Ectodermal cell (in vitro differentiated cells): ENCODE measurements at regions not wholly inside any gene's neighbourhood (a gene's known extent, or its start where the extent isn't known, plus 50 kb on each side); places are given as distances from the start of the nearest gene placed in this dataset.

Experiments used
- H3K27ac ChIP-seq: 2 replicates; pipeline ENCODE4 v1.7.0; 2013; ENCODE audit warnings: mild to moderate bottlenecking, low read depth, low read length; ENCODE audit not compliant: insufficient read depth, poor library complexity, severe bottlenecking
- H3K27me3 ChIP-seq: 2 replicates; pipeline ENCODE4 v1.7.0; 2013; ENCODE audit warnings: mild to moderate bottlenecking, low read length; ENCODE audit not compliant: insufficient read depth, control insufficient read depth, poor library complexity, severe bottlenecking
- H3K36me3 ChIP-seq: one replicate; pipeline ENCODE4 v1.7.0; 2013; ENCODE audit warnings: low read length; ENCODE audit not compliant: control insufficient read depth, insufficient read depth
- H3K4me1 ChIP-seq: one replicate; pipeline ENCODE4 v1.7.0; 2013; ENCODE audit warnings: low read length; ENCODE audit not compliant: control insufficient read depth, insufficient read depth
- H3K4me3 ChIP-seq: 2 replicates; pipeline ENCODE4 v1.7.0; 2013; ENCODE audit warnings: low read depth, low read length, control low read depth; ENCODE audit not compliant: insufficient read depth
- H3K9me3 ChIP-seq: 2 replicates; pipeline ENCODE4 v1.7.0; 2013; ENCODE audit warnings: mild to moderate bottlenecking, low read length, moderate library complexity; ENCODE audit not compliant: control insufficient read depth
- WGBS, 2 experiments: methylation state at CpG; one replicate each; pipeline ENCODE4 v1.1.7; 2013; ENCODE audit warnings: missing lambda C conversion rate in 2 of 2; 5-methylcytosine and 5-hydroxymethylcytosine counted together

GRCh38 chr3:63168179-63168578 lies 109.9 kb upstream of the SYNPR start:
- no peaks in the 10 kb centered on the region for H3K4me1 ChIP-seq
- H3K9me3 ChIP-seq: no peaks in the 10 kb centered on the region
- no peaks in the 10 kb centered on the region for H3K27me3 ChIP-seq
- no peak overlapping the region for H3K4me3 ChIP-seq
- H3K27ac ChIP-seq: no peak overlapping the region
- no peaks in the 10 kb centered on the region for H3K36me3 ChIP-seq

GRCh38 chr3:63179862-63180522 lies 98.1 kb upstream of the SYNPR start:
- H3K4me1 ChIP-seq: no peaks in the 10 kb centered on the region
- no peak overlapping the region for H3K27ac ChIP-seq
- no peaks in the 10 kb centered on the region for H3K36me3 ChIP-seq
- no peaks in the 10 kb centered on the region for H3K27me3 ChIP-seq
- 69 to 73% methylated on average over 4 of the region's 4 CpGs for WGBS, 2 experiments
- no peaks in the 10 kb centered on the region for H3K9me3 ChIP-seq
- no peak overlapping the region for H3K4me3 ChIP-seq

- no peaks in the 10 kb centered on the region for H3K27me3 ChIP-seq
- H3K9me3 ChIP-seq: no peaks in the 10 kb centered on the region
- no peaks in the 10 kb centered on the region for H3K36me3 ChIP-seq
- no peak overlapping the region for H3K4me3 ChIP-seq
- no peak overlapping the region for H3K27ac ChIP-seq
- 85 to 90% methylated on average over 3 of the region's 3 CpGs for WGBS, 2 experiments
- no peaks in the 10 kb centered on the region for H3K4me1 ChIP-seq
Observed at GRCh38 chr3:63192248-63192647, 85.9 kb upstream of the SYNPR start.

GRCh38 chr3:63193647-63194046 lies 84.5 kb upstream of the SYNPR start:
- no peaks in the 10 kb centered on the region for H3K27me3 ChIP-seq
- H3K9me3 ChIP-seq: no peaks in the 10 kb centered on the region
- no peak overlapping the region for H3K27ac ChIP-seq
- H3K4me1 ChIP-seq: no peaks in the 10 kb centered on the region
- no peaks in the 10 kb centered on the region for H3K36me3 ChIP-seq
- WGBS, 2 experiments: 31 to 36% methylated on average over 3 of the region's 3 CpGs
- no peak overlapping the region for H3K4me3 ChIP-seq

- Histone ChIP-seq H3K36me3 (no peaks in the 10 kb centered on the region), H3K27ac (no peak overlapping the region), H3K4me3 (no peak overlapping the region), H3K4me1 (peaks cover 5% of the 10 kb centered on the region), H3K27me3 (no peaks in the 10 kb centered on the region), H3K9me3 (no peaks in the 10 kb centered on the region)
- 88 to 100% methylated on average over 1 to 2 of the region's 2 CpGs for WGBS, 2 experiments
Observed at GRCh38 chr3:63199606-63200005, 78.5 kb upstream of the SYNPR start.

GRCh38 chr3:63202529-63202928 lies 75.6 kb upstream of the SYNPR start:
- Histone ChIP-seq H3K27me3 (no peaks in the 10 kb centered on the region), H3K4me3 (no peak overlapping the region), H3K4me1 (peaks cover 5% of the 10 kb centered on the region), H3K9me3 (no peaks in the 10 kb centered on the region), H3K36me3 (no peaks in the 10 kb centered on the region), H3K27ac (no peak overlapping the region)
- WGBS, 2 experiments: 81 to 89% methylated on average over 1 of the region's 1 CpG

GRCh38 chr3:63207066-63207590 lies 71.0 kb upstream of the SYNPR start:
- WGBS, 2 experiments: 90 to 98% methylated on average over 2 of the region's 2 CpGs
- H3K27me3 ChIP-seq: no peaks in the 10 kb centered on the region
- no peaks in the 10 kb centered on the region for H3K9me3 ChIP-seq
- peaks cover 5% of the 10 kb centered on the region for H3K4me1 ChIP-seq
- no peak overlapping the region for H3K4me3 ChIP-seq
- H3K36me3 ChIP-seq: no peaks in the 10 kb centered on the region
- no peak overlapping the region for H3K27ac ChIP-seq

- Histone ChIP-seq H3K36me3 (no peaks in the 10 kb centered on the region), H3K27ac (no peak overlapping the region), H3K27me3 (no peaks in the 10 kb centered on the region), H3K9me3 (no peaks in the 10 kb centered on the region), H3K4me3 (no peak overlapping the region), H3K4me1 (peaks cover 4% of the 10 kb centered on the region)
- 50 to 75% methylated on average over 1 of the region's 1 CpG for WGBS, 2 experiments
Observed at GRCh38 chr3:63228087-63228486, 50.0 kb upstream of the SYNPR start.
